Mesendoderm (in vitro differentiated cells): ENCODE measurements at regions not wholly inside any gene's neighbourhood (a gene's known extent, or its start where the extent isn't known, plus 50 kb on each side); places are given as distances from the start of the nearest gene placed in this dataset.

Source experiments
- DNase-seq: peaks from one replicate; pipeline ENCODE4 v3.0.0; 2013
- H2AK5ac ChIP-seq: 2 replicates; pipeline ENCODE4 v1.6.1; 2013; ENCODE audit warnings: low read length, inconsistent platforms
- H2BK120ac ChIP-seq: 2 replicates; pipeline ENCODE4 v1.6.1; 2013; ENCODE audit warnings: low read depth, mild to moderate bottlenecking, low read length, moderate library complexity, mixed read lengths
- H2BK15ac ChIP-seq: replicated peaks from 2 replicates; pipeline ENCODE4 v1.6.1; 2013; ENCODE audit warnings: low read depth, mild to moderate bottlenecking, moderate library complexity
- H2BK5ac ChIP-seq: 2 replicates; pipeline ENCODE4 v1.6.1; 2013; ENCODE audit warnings: low read length, inconsistent platforms
- H3K18ac ChIP-seq: 2 replicates; pipeline ENCODE4 v1.6.1; 2013; ENCODE audit warnings: mild to moderate bottlenecking, low read length, mixed read lengths
- H3K23ac ChIP-seq: one replicate; pipeline ENCODE4 v1.6.1; 2013; ENCODE audit warnings: low read length
- H3K27ac ChIP-seq: 2 replicates; pipeline ENCODE4 v1.5.1; 2013; ENCODE audit warnings: low read depth, mild to moderate bottlenecking, inconsistent platforms, low read length, moderate library complexity
- H3K27me3 ChIP-seq: 2 replicates; pipeline ENCODE4 v1.6.1; 2013; ENCODE audit warnings: low read length, control low read depth, mild to moderate bottlenecking, inconsistent platforms; ENCODE audit not compliant: insufficient read depth, poor library complexity
- H3K36me3 ChIP-seq: 2 replicates; pipeline ENCODE4 v1.6.1; 2013; ENCODE audit warnings: low read length, inconsistent platforms; ENCODE audit not compliant: control insufficient read depth, insufficient read depth
- H3K4ac ChIP-seq: one replicate; pipeline ENCODE4 v1.6.1; 2013; ENCODE audit warnings: low read depth, mild to moderate bottlenecking, low read length, moderate library complexity
- H3K4me1 ChIP-seq: 2 replicates; pipeline ENCODE4 v1.6.1; 2013; ENCODE audit warnings: low read depth, low read length, inconsistent platforms; ENCODE audit not compliant: control insufficient read depth
- H3K4me2 ChIP-seq: 2 replicates; pipeline ENCODE4 v1.6.1; 2013; ENCODE audit warnings: low read length
- H3K4me3 ChIP-seq: 2 replicates; pipeline ENCODE4 v1.5.1; 2013; ENCODE audit warnings: mild to moderate bottlenecking, low read length
- H3K56ac ChIP-seq: one replicate; pipeline ENCODE4 v1.6.1; 2013; ENCODE audit warnings: low read length
- H3K79me1 ChIP-seq: 2 replicates; pipeline ENCODE4 v1.6.1; 2013; ENCODE audit warnings: low read length, inconsistent platforms
- H3K79me2 ChIP-seq: 2 replicates; pipeline ENCODE4 v1.6.1; 2013; ENCODE audit warnings: mild to moderate bottlenecking, low read length; ENCODE audit not compliant: control insufficient read depth, insufficient read depth
- H3K9ac ChIP-seq: 2 replicates; pipeline ENCODE4 v1.6.1; 2013; ENCODE audit warnings: low read length, inconsistent platforms
- H4K5ac ChIP-seq: one replicate; pipeline ENCODE4 v1.6.1; 2013; ENCODE audit warnings: low read length
- H4K8ac ChIP-seq: one replicate; pipeline ENCODE4 v1.6.1; 2013; ENCODE audit warnings: low read depth, mild to moderate bottlenecking, control low read depth, low read length, moderate library complexity
- WGBS: extraction: QIAGEN DNeasy Blood & Tissue Kit; methylation state at CpG from one replicate; pipeline ENCODE4 v1.1.7; 2013; ENCODE audit warnings: low lambda C conversion rate, missing lambda C conversion rate; ENCODE audit not compliant: insufficient coverage; ENCODE audit errors: extremely low coverage; 5-methylcytosine and 5-hydroxymethylcytosine counted together

GRCh38 chr21:19999369-20000272 lies 998.6 kb upstream of the NCAM2 start:
- Histone ChIP-seq H3K4ac (no peak overlapping the region), H3K79me2 (no peaks in the 10 kb centered on the region), H3K27ac (no peak overlapping the region), H4K8ac (no peak overlapping the region), H3K56ac (no peak overlapping the region), H3K4me3 (no peak overlapping the region), H3K18ac (no peak overlapping the region), H3K23ac (no peak overlapping the region), H3K27me3 (no peaks in the 10 kb centered on the region), H3K4me2 (no peak overlapping the region), H3K9ac (no peak overlapping the region), H4K5ac (no peak overlapping the region), H2BK5ac (no peak overlapping the region), H3K4me1 (no peaks in the 10 kb centered on the region), H2BK120ac (no peak overlapping the region), H3K36me3 (no peaks in the 10 kb centered on the region), H2BK15ac (no peak overlapping the region), H2AK5ac (no peak overlapping the region), H3K79me1 (no peaks in the 10 kb centered on the region)
- WGBS = no CpG with 5 or more reads among the region's 23 CpGs
- DNase-seq = no peak

GRCh38 chr21:20004367-20004766 lies 993.8 kb upstream of the NCAM2 start:
- no peaks in the 10 kb centered on the region for H3K79me1 ChIP-seq
- H2BK120ac ChIP-seq = no peak overlapping the region

GRCh38 chr21:20010691-20011200 lies 987.5 kb upstream of the NCAM2 start:
- Histone ChIP-seq H3K79me1 (no peaks in the 10 kb centered on the region), H2AK5ac (no peak overlapping the region)
- no CpG with 5 or more reads among the region's 4 CpGs for WGBS

More at GRCh38 chr21:20004367-20004766, 993.8 kb upstream of the NCAM2 start:
- Histone ChIP-seq H3K56ac (no peak overlapping the region), H3K4me1 (no peaks in the 10 kb centered on the region), H3K27ac (no peak overlapping the region), H3K79me2 (no peaks in the 10 kb centered on the region), H3K36me3 (no peaks in the 10 kb centered on the region), H4K8ac (no peak overlapping the region), H2BK15ac (no peak overlapping the region), H3K4me2 (no peak overlapping the region), H3K4ac (no peak overlapping the region), H2AK5ac (no peak overlapping the region), H2BK5ac (no peak overlapping the region), H3K23ac (no peak overlapping the region), H3K4me3 (no peak overlapping the region), H3K9ac (no peak overlapping the region), H3K18ac (no peak overlapping the region), H4K5ac (no peak overlapping the region), H3K27me3 (no peaks in the 10 kb centered on the region)
- peak; percentile 23 for DNase-seq
- WGBS = no CpG with 5 or more reads among the region's 3 CpGs

GRCh38 chr21:20013851-20014250 lies 984.4 kb upstream of the NCAM2 start:
- no peak overlapping the region for H4K8ac ChIP-seq
- no peak overlapping the region for H2BK5ac ChIP-seq
- no peak overlapping the region for H3K23ac ChIP-seq
- WGBS = no CpG with 5 or more reads among the region's 1 CpG
- no peak overlapping the region for H4K5ac ChIP-seq
- H3K4me3 ChIP-seq = no peak overlapping the region
- no peaks in the 10 kb centered on the region for H3K79me2 ChIP-seq
- H3K9ac ChIP-seq = no peak overlapping the region
- no peak overlapping the region for H3K4ac ChIP-seq
- H3K27ac ChIP-seq = no peak overlapping the region
- no peak overlapping the region for H2BK120ac ChIP-seq
- H3K27me3 ChIP-seq = no peaks in the 10 kb centered on the region
- no peak overlapping the region for H2AK5ac ChIP-seq
- H3K56ac ChIP-seq = no peak overlapping the region
- no peak for DNase-seq
- peaks cover 2% of the 10 kb centered on the region for H3K4me1 ChIP-seq
- H3K36me3 ChIP-seq = no peaks in the 10 kb centered on the region
- H3K4me2 ChIP-seq = no peak overlapping the region
- no peak overlapping the region for H3K18ac ChIP-seq
- H2BK15ac ChIP-seq = no peak overlapping the region
- H3K79me1 ChIP-seq = no peaks in the 10 kb centered on the region

More at GRCh38 chr21:20010691-20011200, 987.5 kb upstream of the NCAM2 start:
- Histone ChIP-seq H3K4me3 (no peak overlapping the region), H2BK120ac (no peak overlapping the region), H4K8ac (no peak overlapping the region), H3K23ac (no peak overlapping the region), H3K79me2 (no peaks in the 10 kb centered on the region), H3K4me1 (no peaks in the 10 kb centered on the region), H3K27ac (no peak overlapping the region), H3K27me3 (no peaks in the 10 kb centered on the region), H2BK15ac (no peak overlapping the region), H3K4ac (no peak overlapping the region), H4K5ac (no peak overlapping the region), H3K9ac (no peak overlapping the region), H3K4me2 (no peak overlapping the region), H2BK5ac (no peak overlapping the region), H3K36me3 (no peaks in the 10 kb centered on the region), H3K56ac (no peak overlapping the region), H3K18ac (no peak overlapping the region)
- DNase-seq = no peak

GRCh38 chr21:20016435-20017005 lies 981.7 kb upstream of the NCAM2 start:
- no CpG with 5 or more reads among the region's 8 CpGs for WGBS
- no peak overlapping the region for H3K23ac ChIP-seq
- no peak overlapping the region for H2BK15ac ChIP-seq
- H4K8ac ChIP-seq = no peak overlapping the region
- no peak overlapping the region for H4K5ac ChIP-seq
- peak; percentile 11 for DNase-seq
- H2BK5ac ChIP-seq = no peak overlapping the region
- no peak overlapping the region for H3K27ac ChIP-seq
- H3K18ac ChIP-seq = no peak overlapping the region
- no peak overlapping the region for H3K4me2 ChIP-seq
- no peak overlapping the region for H3K56ac ChIP-seq
- H2AK5ac ChIP-seq = no peak overlapping the region
- no peaks in the 10 kb centered on the region for H3K79me1 ChIP-seq
- no peak overlapping the region for H3K4me3 ChIP-seq
- H3K27me3 ChIP-seq = no peaks in the 10 kb centered on the region
- H3K4ac ChIP-seq = no peak overlapping the region
- peaks cover 2% of the 10 kb centered on the region for H3K4me1 ChIP-seq
- H3K9ac ChIP-seq = no peak overlapping the region
- H3K36me3 ChIP-seq = no peaks in the 10 kb centered on the region
- H2BK120ac ChIP-seq = no peak overlapping the region
- no peaks in the 10 kb centered on the region for H3K79me2 ChIP-seq
